ENCODE measurements at regions not wholly inside any gene's neighbourhood (a gene's known extent, or its start where the extent isn't known, plus 50 kb on each side); places are given as distances from the start of the nearest gene placed in this dataset.

DNA sequence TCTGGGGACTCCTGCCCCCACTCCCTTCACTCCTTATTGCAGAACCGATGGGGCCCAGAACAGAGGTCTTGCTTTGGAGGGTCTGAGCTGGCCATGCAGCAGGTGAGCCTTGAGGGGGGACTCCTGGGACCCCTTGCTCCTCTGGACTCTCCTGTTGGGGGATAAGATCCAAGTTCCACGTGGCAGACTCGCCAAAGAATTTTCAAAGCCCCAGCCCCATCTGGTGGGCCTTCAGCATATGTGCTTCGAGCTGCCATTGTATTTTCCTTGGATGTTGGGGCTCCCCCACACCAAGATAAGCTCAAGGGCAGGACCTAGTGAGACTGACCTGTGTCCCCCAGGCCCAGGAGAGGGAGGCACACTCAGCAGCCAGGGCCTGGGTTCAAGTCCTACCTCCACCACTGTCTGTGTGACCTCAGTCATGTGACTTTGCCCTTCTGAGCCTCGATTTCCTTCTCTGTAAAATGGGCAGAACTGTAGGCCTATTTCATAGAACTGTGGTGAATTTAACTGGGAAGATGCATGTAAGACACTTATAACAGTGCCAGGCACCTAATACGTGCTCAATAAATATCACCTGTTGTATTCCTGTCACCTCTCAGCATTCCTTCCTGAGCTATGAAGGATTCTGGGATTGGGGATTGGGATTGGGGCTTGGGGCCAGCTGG, 115.5 kb downstream of the VEGFA start:
- TF ChIP-seq EZH2 (IDR thresholded peaks at IDR 0.05; ENCODE audit: borderline replicate concordance, insufficient read depth, low read depth, low read length, poor library complexity, severe bottlenecking): no peak
- TF ChIP-seq CTCF (IDR thresholded peaks at IDR 0.05): no peak
- no peak for DNase-seq
- no peak overlapping the region for H3K9ac ChIP-seq (ENCODE audit: low read length)
- H3K4me2 ChIP-seq (replicated peaks; ENCODE audit: low read depth, low read length, poor library complexity, severe bottlenecking): no peak overlapping the region
- no peaks in the 10 kb centered on the region for H3K36me3 ChIP-seq (replicated peaks in 1 of 2; ENCODE audit: control extremely low read depth in 1 of 2, control insufficient read depth in 1 of 2, extremely low read depth in 1 of 2, insufficient read depth in 2 of 2, low read length in 1 of 2)
- H3K27me3 ChIP-seq (replicated peaks in 1 of 4; ENCODE audit: control extremely low read depth in 1 of 4, control insufficient read depth in 3 of 4, insufficient read depth in 4 of 4, low read length in 3 of 4): peaks cover 0 to 11% (median 0%) of the 10 kb centered on the region in 4 experiments
- Mint-ChIP-seq H3K27me3 (peaks cover 4% of the 10 kb centered on the region), H3K4me3 (no peak overlapping the region), H3K4me1 (peaks cover 3% of the 10 kb centered on the region), H3K27ac (no peak overlapping the region), H3K9me3 (ENCODE audit: insufficient read depth) (no peaks in the 10 kb centered on the region)
- ChIA-PET CTCF (no interaction called here), POLR2A (no interaction called here)
- no peak overlapping the region for H2AFZ ChIP-seq (ENCODE audit: insufficient read depth, low read depth, low read length, poor library complexity, severe bottlenecking)
- peaks cover 0 to 4% (median 0%) of the 10 kb centered on the region in 3 donors for H3K9me3 ChIP-seq (ENCODE audit: control extremely low read depth in 1 of 3, control insufficient read depth in 2 of 3, insufficient read depth in 1 of 3, low read length in 2 of 3)
- no peaks in the 10 kb centered on the region for H3K79me2 ChIP-seq (ENCODE audit: control insufficient read depth, insufficient read depth, low read length)
- H3K4me1 ChIP-seq (ENCODE audit: control insufficient read depth in 2 of 2, insufficient read depth in 2 of 2, low read length in 2 of 2): peaks cover 0 to 4% of the 10 kb centered on the region in 2 donors
- no peak overlapping the region for H3K27ac ChIP-seq (ENCODE audit: low read length in 2 of 2)
- intact Hi-C loops (cut with micrococcal nuclease): no loop called here
- no peaks in the 10 kb centered on the region for H4K20me1 ChIP-seq (ENCODE audit: control insufficient read depth, insufficient read depth, low read length, poor library complexity, severe bottlenecking)
- WGBS (ENCODE audit: insufficient coverage): 83% methylated on average over 2 of the region's 6 CpGs
- H3K4me3 ChIP-seq (ENCODE audit: control extremely low read depth in 1 of 5, extremely low read depth in 1 of 5, insufficient read depth in 1 of 5, low read depth in 2 of 5, low read length in 4 of 5): no peak overlapping the region
- ATAC-seq (ENCODE audit: low read depth): no peak

GRCh38 chr6:43884652-43885022, 114.6 kb downstream of the VEGFA start:
- no peak overlapping the region for H3K4me3 ChIP-seq (ENCODE audit: control extremely low read depth in 1 of 5, extremely low read depth in 1 of 5, insufficient read depth in 1 of 5, low read depth in 2 of 5, low read length in 4 of 5)
- no peak for DNase-seq
- H3K9me3 ChIP-seq (ENCODE audit: control extremely low read depth in 1 of 3, control insufficient read depth in 2 of 3, insufficient read depth in 1 of 3, low read length in 2 of 3): peaks cover 0 to 4% (median 0%) of the 10 kb centered on the region in 3 donors
- H2AFZ ChIP-seq (ENCODE audit: insufficient read depth, low read depth, low read length, poor library complexity, severe bottlenecking): no peak overlapping the region
- no peaks in the 10 kb centered on the region for H3K27me3 Mint-ChIP-seq
- H3K4me1 Mint-ChIP-seq: peaks cover 3% of the 10 kb centered on the region
- no peaks in the 10 kb centered on the region for H3K36me3 ChIP-seq (replicated peaks in 1 of 2; ENCODE audit: control extremely low read depth in 1 of 2, control insufficient read depth in 1 of 2, extremely low read depth in 1 of 2, insufficient read depth in 2 of 2, low read length in 1 of 2)
- no peak for TF ChIP-seq EZH2 (IDR thresholded peaks at IDR 0.05; ENCODE audit: borderline replicate concordance, insufficient read depth, low read depth, low read length, poor library complexity, severe bottlenecking)
- no peak for TF ChIP-seq CTCF (IDR thresholded peaks at IDR 0.05)
- no peak overlapping the region for H3K4me2 ChIP-seq (replicated peaks; ENCODE audit: low read depth, low read length, poor library complexity, severe bottlenecking)
- intact Hi-C loops (cut with micrococcal nuclease): no loop called here
- ChIA-PET POLR2A (no interaction called here), CTCF (no interaction called here)
- H3K4me1 ChIP-seq (ENCODE audit: control insufficient read depth in 2 of 2, insufficient read depth in 2 of 2, low read length in 2 of 2): peaks cover 0 to 4% of the 10 kb centered on the region in 2 donors
- no peak overlapping the region for H3K9ac ChIP-seq (ENCODE audit: low read length)
- H4K20me1 ChIP-seq (ENCODE audit: control insufficient read depth, insufficient read depth, low read length, poor library complexity, severe bottlenecking): no peaks in the 10 kb centered on the region
- H3K9me3 Mint-ChIP-seq (ENCODE audit: insufficient read depth): no peaks in the 10 kb centered on the region
- WGBS (ENCODE audit: insufficient coverage): 69% methylated on average over 3 of the region's 5 CpGs
- ATAC-seq (ENCODE audit: low read depth): no peak
- no peak overlapping the region for H3K27ac ChIP-seq (ENCODE audit: low read length in 2 of 2)
- no peak overlapping the region for H3K4me3 Mint-ChIP-seq
- no peak overlapping the region for H3K27ac Mint-ChIP-seq
- H3K27me3 ChIP-seq (replicated peaks in 1 of 4; ENCODE audit: control extremely low read depth in 1 of 4, control insufficient read depth in 3 of 4, insufficient read depth in 4 of 4, low read length in 3 of 4): peaks cover 0 to 11% (median 0%) of the 10 kb centered on the region in 4 experiments
- no peaks in the 10 kb centered on the region for H3K79me2 ChIP-seq (ENCODE audit: control insufficient read depth, insufficient read depth, low read length)

Measured in B cell (primary cell).